GM23338 (cell line): ENCODE measurements at regions not wholly inside any gene's neighbourhood (a gene's known extent, or its start where the extent isn't known, plus 50 kb on each side); places are given as distances from the start of the nearest gene placed in this dataset.

Experiments
- ATAC-seq: fragments of 200-7000 bp; cut with Tn5 transposase; 3 replicates; pipeline ENCODE4 v1.9.1; 2020
- DNase-seq: peaks from one replicate; pipeline ENCODE4 v3.0.0-alpha.2; 2015; ENCODE audit warnings: low spot score
- H2AFZ ChIP-seq: fragments of 200-600 bp; sonication (generic); 2 replicates; pipeline ENCODE4 v1.8.0; 2016; ENCODE audit warnings: antibody characterized with exemption, mild to moderate bottlenecking, moderate library complexity
- H3F3A ChIP-seq: fragments of 200-600 bp; sonication (generic); replicated peaks from 2 replicates; pipeline ENCODE4 v1.8.0; 2017; ENCODE audit warnings: antibody characterized with exemption, mixed run types, low read depth
- H3K27ac ChIP-seq: fragments of 200-600 bp; sonication (generic); 2 replicates; pipeline ENCODE4 v1.6.1; 2016; ENCODE audit warnings: low read depth
- H3K27me3 ChIP-seq: fragments of 200-600 bp; sonication (generic); 2 replicates; pipeline ENCODE4 v1.8.0; 2016; ENCODE audit warnings: mild to moderate bottlenecking, mixed run types, moderate library complexity; ENCODE audit not compliant: insufficient read depth
- H3K36me3 ChIP-seq: fragments of 200-600 bp; sonication (generic); 2 replicates; pipeline ENCODE4 v1.8.0; 2016; ENCODE audit warnings: mild to moderate bottlenecking; ENCODE audit not compliant: insufficient read depth
- H3K4me1 ChIP-seq: fragments of 200-600 bp; sonication (generic); 2 replicates; pipeline ENCODE4 v1.8.0; 2016; ENCODE audit warnings: mild to moderate bottlenecking, moderate library complexity; ENCODE audit not compliant: insufficient read depth
- H3K4me2 ChIP-seq: fragments of 200-600 bp; sonication (generic); 2 replicates; pipeline ENCODE4 v1.7.1; 2017; ENCODE audit warnings: mixed run types
- H3K4me3 ChIP-seq: fragments of 200-600 bp; sonication (generic); 2 replicates; pipeline ENCODE4 v1.6.1; 2016; ENCODE audit warnings: mixed run types
- H3K79me2 ChIP-seq: fragments of 200-600 bp; sonication (generic); replicated peaks from 2 replicates; pipeline ENCODE4 v1.8.0; 2017; ENCODE audit warnings: mild to moderate bottlenecking; ENCODE audit not compliant: insufficient read depth
- H3K9me2 ChIP-seq: fragments of 200-600 bp; sonication (generic); 2 replicates; pipeline ENCODE4 v1.8.0; 2017; ENCODE audit not compliant: insufficient read depth
- H4K20me1 ChIP-seq: fragments of 200-600 bp; sonication (generic); replicated peaks from 2 replicates; pipeline ENCODE4 v1.8.0; 2017; ENCODE audit warnings: mild to moderate bottlenecking; ENCODE audit not compliant: insufficient read depth
- H3K27ac Mint-ChIP-seq: 2 replicates; pipeline ENCODE4 v1.8.0; 2020; ENCODE audit warnings: inconsistent platforms, mild to moderate bottlenecking, moderate library complexity, mixed read lengths
- H3K27me3 Mint-ChIP-seq: 3 replicates; pipeline ENCODE4 v1.8.0; 2022; ENCODE audit warnings: low read depth, mild to moderate bottlenecking, moderate library complexity, mixed read lengths, inconsistent platforms; ENCODE audit not compliant: insufficient read depth, poor library complexity
- H3K36me3 Mint-ChIP-seq: 3 replicates; pipeline ENCODE4 v1.8.0; 2021; ENCODE audit warnings: low read depth, mild to moderate bottlenecking, inconsistent platforms, moderate library complexity, mixed read lengths
- H3K4me1 Mint-ChIP-seq: 3 replicates; pipeline ENCODE4 v1.8.0; 2020; ENCODE audit warnings: mild to moderate bottlenecking, inconsistent platforms, mixed read lengths
- H3K4me3 Mint-ChIP-seq: 3 replicates; pipeline ENCODE4 v1.8.0; 2021; ENCODE audit warnings: moderate library complexity, mild to moderate bottlenecking, inconsistent platforms, mixed read lengths
- H3K9me3 Mint-ChIP-seq: 3 replicates; pipeline ENCODE4 v1.8.0; 2020; ENCODE audit warnings: moderate library complexity, mild to moderate bottlenecking, inconsistent platforms, mixed read lengths
- CREB1 ChIP-seq: fragments of 250-450 bp; sonication (Bioruptor Pico); IDR thresholded peaks from 2 replicates; pipeline ENCODE4 v1.5.0; 2020; ENCODE audit warnings: low read depth, mild to moderate bottlenecking, moderate library complexity
- EZH2 ChIP-seq: fragments of 200-600 bp; sonication (generic); IDR thresholded peaks from one replicate; pipeline ENCODE4 v1.8.0; 2017; ENCODE audit warnings: antibody characterized with exemption, mild to moderate bottlenecking, low read depth; ENCODE audit not compliant: unreplicated experiment
- EZH2phosphoT487 ChIP-seq: fragments of 200-600 bp; sonication (generic); IDR thresholded peaks from one replicate; pipeline ENCODE4 v1.8.1; 2018; ENCODE audit warnings: antibody characterized with exemption; ENCODE audit not compliant: unreplicated experiment
- JUNB ChIP-seq: IDR thresholded peaks from one replicate; pipeline ENCODE4 v1.6.1; 2016; ENCODE audit warnings: antibody characterized with exemption; ENCODE audit not compliant: unreplicated experiment
- NANOG ChIP-seq: IDR thresholded peaks from 2 replicates; pipeline ENCODE4 v1.6.1; 2016; ENCODE audit warnings: antibody characterized with exemption, borderline replicate concordance
- POLR2AphosphoS5 ChIP-seq: IDR thresholded peaks from 2 replicates; pipeline ENCODE4 v1.6.1; 2016; ENCODE audit warnings: antibody characterized with exemption, low read depth
- STAT1 ChIP-seq: IDR thresholded peaks from one replicate; pipeline ENCODE4 v1.6.1; 2016; ENCODE audit warnings: antibody characterized with exemption; ENCODE audit not compliant: unreplicated experiment
- ZNF114 ChIP-seq: fragments of 250-450 bp; sonication (Bioruptor Pico); IDR thresholded peaks from 2 replicates; pipeline ENCODE4 v1.5.0; 2020; ENCODE audit warnings: mild to moderate bottlenecking, moderate library complexity
- ZNF331 ChIP-seq: fragments of 250-450 bp; sonication (Bioruptor Pico); IDR thresholded peaks from 2 replicates; pipeline ENCODE4 v1.5.0; 2020; ENCODE audit warnings: low read depth, mild to moderate bottlenecking, moderate library complexity
- TF ChIP-seq, protein P1 (sequence below), 2 experiments: fragments of 200-600 bp in 1 of 2; sonication (generic) in 1 of 2; conservative IDR thresholded peaks; 2 replicates each; pipeline versions ENCODE4 v1.5.1 to v1.6.1; 2016 to 2017; ENCODE audit warnings: antibody characterized with exemption in 2 of 2, low read depth in 2 of 2, mild to moderate bottlenecking in 2 of 2, moderate library complexity in 1 of 2
- TF ChIP-seq, protein P2 (sequence below): IDR thresholded peaks from 2 replicates; pipeline ENCODE4 v1.6.1; 2016; ENCODE audit warnings: antibody characterized with exemption
- TF ChIP-seq, protein P3 (sequence below): IDR thresholded peaks from one replicate; pipeline ENCODE4 v1.6.1; 2018; ENCODE audit warnings: antibody characterized with exemption; ENCODE audit not compliant: unreplicated experiment

GRCh38 chr10:89147256-89147655 is 59.9 kb downstream of the CH25H start (continued):
- TF ChIP-seq, protein P1, sequence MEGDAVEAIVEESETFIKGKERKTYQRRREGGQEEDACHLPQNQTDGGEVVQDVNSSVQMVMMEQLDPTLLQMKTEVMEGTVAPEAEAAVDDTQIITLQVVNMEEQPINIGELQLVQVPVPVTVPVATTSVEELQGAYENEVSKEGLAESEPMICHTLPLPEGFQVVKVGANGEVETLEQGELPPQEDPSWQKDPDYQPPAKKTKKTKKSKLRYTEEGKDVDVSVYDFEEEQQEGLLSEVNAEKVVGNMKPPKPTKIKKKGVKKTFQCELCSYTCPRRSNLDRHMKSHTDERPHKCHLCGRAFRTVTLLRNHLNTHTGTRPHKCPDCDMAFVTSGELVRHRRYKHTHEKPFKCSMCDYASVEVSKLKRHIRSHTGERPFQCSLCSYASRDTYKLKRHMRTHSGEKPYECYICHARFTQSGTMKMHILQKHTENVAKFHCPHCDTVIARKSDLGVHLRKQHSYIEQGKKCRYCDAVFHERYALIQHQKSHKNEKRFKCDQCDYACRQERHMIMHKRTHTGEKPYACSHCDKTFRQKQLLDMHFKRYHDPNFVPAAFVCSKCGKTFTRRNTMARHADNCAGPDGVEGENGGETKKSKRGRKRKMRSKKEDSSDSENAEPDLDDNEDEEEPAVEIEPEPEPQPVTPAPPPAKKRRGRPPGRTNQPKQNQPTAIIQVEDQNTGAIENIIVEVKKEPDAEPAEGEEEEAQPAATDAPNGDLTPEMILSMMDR (conservative IDR thresholded peaks at IDR 0.05; ENCODE audit: low read depth in 2 of 2), result no peak
- TF ChIP-seq ZNF331 (no peak), NANOG (no peak)
- TF ChIP-seq, protein P2, sequence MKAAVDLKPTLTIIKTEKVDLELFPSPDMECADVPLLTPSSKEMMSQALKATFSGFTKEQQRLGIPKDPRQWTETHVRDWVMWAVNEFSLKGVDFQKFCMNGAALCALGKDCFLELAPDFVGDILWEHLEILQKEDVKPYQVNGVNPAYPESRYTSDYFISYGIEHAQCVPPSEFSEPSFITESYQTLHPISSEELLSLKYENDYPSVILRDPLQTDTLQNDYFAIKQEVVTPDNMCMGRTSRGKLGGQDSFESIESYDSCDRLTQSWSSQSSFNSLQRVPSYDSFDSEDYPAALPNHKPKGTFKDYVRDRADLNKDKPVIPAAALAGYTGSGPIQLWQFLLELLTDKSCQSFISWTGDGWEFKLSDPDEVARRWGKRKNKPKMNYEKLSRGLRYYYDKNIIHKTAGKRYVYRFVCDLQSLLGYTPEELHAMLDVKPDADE, result no peak

GRCh38 chr10:89144836-89145235 is 62.3 kb downstream of the CH25H start:
- Histone ChIP-seq H3F3A (no peaks in the 10 kb centered on the region), H3K9me2 (no peaks in the 10 kb centered on the region), H3K27ac (no peak overlapping the region), H3K79me2 (no peaks in the 10 kb centered on the region), H3K4me2 (no peak overlapping the region), H4K20me1 (no peaks in the 10 kb centered on the region), H3K36me3 (no peaks in the 10 kb centered on the region), H3K27me3 (no peaks in the 10 kb centered on the region), H3K4me3 (no peak overlapping the region), H2AFZ (no peak overlapping the region; the same call in 1 of the 2 replicates), H3K4me1 (no peaks in the 10 kb centered on the region)
- Mint-ChIP-seq H3K36me3 (no peaks in the 10 kb centered on the region), H3K27ac (no peak overlapping the region), H3K27me3 (no peaks in the 10 kb centered on the region), H3K4me3 (no peak overlapping the region), H3K4me1 (no peaks in the 10 kb centered on the region), H3K9me3 (peaks cover 3% of the 10 kb centered on the region; the same call in 2 of the 3 replicates)
- ATAC-seq, result no peak
- no peak for DNase-seq
- no peak for TF ChIP-seq NANOG

- H3K27me3 Mint-ChIP-seq, result no peaks in the 10 kb centered on the region
- H3K9me2 ChIP-seq, result no peaks in the 10 kb centered on the region
- no peaks in the 10 kb centered on the region for H3K4me1 Mint-ChIP-seq
- H3K4me2 ChIP-seq, result no peak overlapping the region
- no peak for ATAC-seq
- H3K27ac Mint-ChIP-seq, result no peak overlapping the region
- H4K20me1 ChIP-seq, result no peaks in the 10 kb centered on the region
- H3K27ac ChIP-seq, result no peak overlapping the region
- DNase-seq, result no peak
- H3K4me3 Mint-ChIP-seq, result no peak overlapping the region
- H2AFZ ChIP-seq, result no peak overlapping the region
- H3K9me3 Mint-ChIP-seq, result no peaks in the 10 kb centered on the region
- no peaks in the 10 kb centered on the region for H3K27me3 ChIP-seq
- H3K79me2 ChIP-seq, result no peaks in the 10 kb centered on the region
- H3K4me3 ChIP-seq, result no peak overlapping the region
- no peaks in the 10 kb centered on the region for H3F3A ChIP-seq
- no peaks in the 10 kb centered on the region for H3K36me3 ChIP-seq
- no peaks in the 10 kb centered on the region for H3K36me3 Mint-ChIP-seq
- H3K4me1 ChIP-seq, result no peaks in the 10 kb centered on the region
- TF ChIP-seq, protein P3, sequence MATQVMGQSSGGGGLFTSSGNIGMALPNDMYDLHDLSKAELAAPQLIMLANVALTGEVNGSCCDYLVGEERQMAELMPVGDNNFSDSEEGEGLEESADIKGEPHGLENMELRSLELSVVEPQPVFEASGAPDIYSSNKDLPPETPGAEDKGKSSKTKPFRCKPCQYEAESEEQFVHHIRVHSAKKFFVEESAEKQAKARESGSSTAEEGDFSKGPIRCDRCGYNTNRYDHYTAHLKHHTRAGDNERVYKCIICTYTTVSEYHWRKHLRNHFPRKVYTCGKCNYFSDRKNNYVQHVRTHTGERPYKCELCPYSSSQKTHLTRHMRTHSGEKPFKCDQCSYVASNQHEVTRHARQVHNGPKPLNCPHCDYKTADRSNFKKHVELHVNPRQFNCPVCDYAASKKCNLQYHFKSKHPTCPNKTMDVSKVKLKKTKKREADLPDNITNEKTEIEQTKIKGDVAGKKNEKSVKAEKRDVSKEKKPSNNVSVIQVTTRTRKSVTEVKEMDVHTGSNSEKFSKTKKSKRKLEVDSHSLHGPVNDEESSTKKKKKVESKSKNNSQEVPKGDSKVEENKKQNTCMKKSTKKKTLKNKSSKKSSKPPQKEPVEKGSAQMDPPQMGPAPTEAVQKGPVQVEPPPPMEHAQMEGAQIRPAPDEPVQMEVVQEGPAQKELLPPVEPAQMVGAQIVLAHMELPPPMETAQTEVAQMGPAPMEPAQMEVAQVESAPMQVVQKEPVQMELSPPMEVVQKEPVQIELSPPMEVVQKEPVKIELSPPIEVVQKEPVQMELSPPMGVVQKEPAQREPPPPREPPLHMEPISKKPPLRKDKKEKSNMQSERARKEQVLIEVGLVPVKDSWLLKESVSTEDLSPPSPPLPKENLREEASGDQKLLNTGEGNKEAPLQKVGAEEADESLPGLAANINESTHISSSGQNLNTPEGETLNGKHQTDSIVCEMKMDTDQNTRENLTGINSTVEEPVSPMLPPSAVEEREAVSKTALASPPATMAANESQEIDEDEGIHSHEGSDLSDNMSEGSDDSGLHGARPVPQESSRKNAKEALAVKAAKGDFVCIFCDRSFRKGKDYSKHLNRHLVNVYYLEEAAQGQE, result no peak
- TF ChIP-seq NANOG (no peak), ZNF114 (CRISPR knock-in tag) (no peak), EZH2phosphoT487 (no peak), CREB1 (CRISPR knock-in tag) (no peak), EZH2 (no peak), JUNB (no peak), POLR2AphosphoS5 (no peak), STAT1 (no peak), ZNF331 (no peak)
- TF ChIP-seq, protein P2, result no peak
- TF ChIP-seq, protein P1 (conservative IDR thresholded peaks at IDR 0.05; ENCODE audit: low read depth in 2 of 2), result no peak
These were observed 64.5 kb downstream of the CH25H start for GRCh38 chr10:89142590-89142989.
